Panc1 (cell line): ENCODE measurements at regions not wholly inside any gene's neighbourhood (a gene's known extent, or its start where the extent isn't known, plus 50 kb on each side); places are given as distances from the start of the nearest gene placed in this dataset.

Experiments
- ATAC-seq: fragments of 200-7000 bp; cut with Tn5 transposase; 2 replicates; pipeline ENCODE4 v1.9.1; 2020; ENCODE audit warnings: mild to moderate bottlenecking, moderate library complexity
- BruUV-seq: library from RNA; stranded (reverse); fragments of 400-500 nt; replicated peaks from 2 replicates; lab custom pipeline; 2021; lab: Mats Ljungman, UMichigan
- CTCF ChIA-PET: fragments of 300-600 bp; sonication (Branson Sonifier 250); formaldehyde crosslinking; loops from one replicate; lab custom pipeline; 2022; ENCODE audit warnings: antibody characterized with exemption; lab: Charles Lee
- POLR2A ChIA-PET: fragments of 300-600 bp; sonication (Branson Sonifier 250); formaldehyde crosslinking; loops from one replicate; lab custom pipeline; 2022; ENCODE audit warnings: antibody characterized with exemption; lab: Charles Lee
- DNase-seq: peaks from one replicate; pipeline ENCODE4 v3.0.0-alpha.2; 2010; ENCODE audit warnings: low read depth, low spot score
- H3K27ac ChIP-seq: 2 replicates; pipeline ENCODE4 v1.5.1; 2011; ENCODE audit warnings: mild to moderate bottlenecking, low read length, inconsistent platforms
- H3K27me3 ChIP-seq: fragments of 200-500 bp; sonication (Bioruptor generic); 2 replicates; pipeline ENCODE4 v1.6.0; 2014; ENCODE audit warnings: low read length, inconsistent platforms; ENCODE audit not compliant: control insufficient read depth, insufficient read depth
- H3K36me3 ChIP-seq: fragments of 200-500 bp; sonication (Bioruptor generic); 2 replicates; pipeline ENCODE4 v1.5.1; 2014; ENCODE audit warnings: inconsistent platforms, mild to moderate bottlenecking, low read length, moderate library complexity; ENCODE audit not compliant: control insufficient read depth, insufficient read depth
- H3K4me1 ChIP-seq: 2 replicates; pipeline ENCODE4 v1.5.1; 2011; ENCODE audit warnings: inconsistent platforms, mild to moderate bottlenecking, low read length, moderate library complexity; ENCODE audit not compliant: control insufficient read depth, insufficient read depth
- H3K4me3 ChIP-seq, 2 experiments: 2 replicates each; pipeline ENCODE4 v1.5.1; 2011 to 2012; ENCODE audit warnings: low read depth in 2 of 2, low read length in 2 of 2, mild to moderate bottlenecking in 2 of 2, inconsistent platforms in 1 of 2, moderate library complexity in 1 of 2
- H3K9me3 ChIP-seq: fragments of 200-500 bp; sonication (Bioruptor generic); 2 replicates; pipeline ENCODE4 v1.5.1; 2014; ENCODE audit warnings: low read depth, mild to moderate bottlenecking, inconsistent platforms, low read length, moderate library complexity; ENCODE audit not compliant: control insufficient read depth, insufficient read depth
- CTCF ChIP-seq: fragments of 450-650 bp; IDR thresholded peaks from 2 replicates; pipeline ENCODE4 v1.5.1; 2017; ENCODE audit warnings: mild to moderate bottlenecking
- POLR2AphosphoS5 ChIP-seq: IDR thresholded peaks from 2 replicates; pipeline ENCODE4 v1.6.1; 2012; ENCODE audit warnings: mild to moderate bottlenecking, low read depth, low read length, moderate library complexity
- SIN3A ChIP-seq: IDR thresholded peaks from 2 replicates; pipeline ENCODE4 v1.6.1; 2012; ENCODE audit warnings: low read depth, mild to moderate bottlenecking, low read length, moderate library complexity, borderline replicate concordance; ENCODE audit not compliant: insufficient read depth
- TCF7L2 ChIP-seq: IDR thresholded peaks from 2 replicates; pipeline ENCODE4 v1.6.1; 2011; ENCODE audit warnings: mild to moderate bottlenecking, low read depth, low read length, inconsistent platforms
- in situ Hi-C: cut with HindIII; loops from 2 replicates; pipeline ENCODE4 v1.10.0; 2016; ENCODE audit warnings: low sequenced_read_pairs, low pct_unique_long_range_greater_than_20kb
- intact Hi-C: fragments of 100-400 bp; cut with micrococcal nuclease; formaldehyde crosslinking; loops from one replicate; pipeline ENCODE4 v1.10.0; 2022; ENCODE audit not compliant: unreplicated experiment
- TF ChIP-seq, protein P1 (sequence below), 2 experiments: IDR thresholded peaks; 2 replicates each; pipeline ENCODE4 v1.6.1; 2011 to 2012; ENCODE audit warnings: low read depth in 2 of 2, control low read depth in 1 of 2, low read length in 1 of 2, mild to moderate bottlenecking in 1 of 2, moderate library complexity in 1 of 2; ENCODE audit not compliant: insufficient read depth in 1 of 2

DNA sequence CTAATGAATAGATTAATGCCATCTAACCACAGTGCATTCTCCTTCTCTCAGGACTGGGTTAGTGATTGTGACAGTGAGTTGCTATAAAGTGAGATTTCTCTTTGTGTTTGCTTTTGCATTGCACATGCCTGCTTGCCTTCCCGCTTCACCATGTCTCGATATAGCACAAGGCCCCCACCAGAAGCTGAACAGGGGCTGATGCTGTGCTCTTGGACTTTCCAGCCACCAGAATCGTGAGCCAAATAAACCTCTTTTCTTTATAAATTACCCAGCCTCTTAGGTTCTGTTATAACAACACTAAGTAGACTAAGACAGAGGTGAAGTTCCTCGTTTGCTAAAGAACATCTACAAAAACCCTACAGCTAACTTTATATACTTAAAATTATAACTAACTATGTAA is 173.0 kb downstream of the KIF26A start:
- H3K27me3 ChIP-seq = no peaks in the 10 kb centered on the region
- in situ Hi-C loops = no loop called here
- intact Hi-C loops = no loop called here
- no peaks in the 10 kb centered on the region for H3K4me1 ChIP-seq
- H3K4me3 ChIP-seq = no peak overlapping the region
- no peak for DNase-seq
- no peaks in the 10 kb centered on the region for H3K9me3 ChIP-seq
- H3K36me3 ChIP-seq = no peaks in the 10 kb centered on the region
- no peak overlapping the region for H3K27ac ChIP-seq
- ATAC-seq = no peak
- POLR2A ChIA-PET = no interaction called here
- no TSS peak for BruUV-seq
- CTCF ChIA-PET = no interaction called here
- TF ChIP-seq CTCF (no peak), TCF7L2 (no peak), POLR2AphosphoS5 (no peak), SIN3A (no peak)
- TF ChIP-seq, protein P1, sequence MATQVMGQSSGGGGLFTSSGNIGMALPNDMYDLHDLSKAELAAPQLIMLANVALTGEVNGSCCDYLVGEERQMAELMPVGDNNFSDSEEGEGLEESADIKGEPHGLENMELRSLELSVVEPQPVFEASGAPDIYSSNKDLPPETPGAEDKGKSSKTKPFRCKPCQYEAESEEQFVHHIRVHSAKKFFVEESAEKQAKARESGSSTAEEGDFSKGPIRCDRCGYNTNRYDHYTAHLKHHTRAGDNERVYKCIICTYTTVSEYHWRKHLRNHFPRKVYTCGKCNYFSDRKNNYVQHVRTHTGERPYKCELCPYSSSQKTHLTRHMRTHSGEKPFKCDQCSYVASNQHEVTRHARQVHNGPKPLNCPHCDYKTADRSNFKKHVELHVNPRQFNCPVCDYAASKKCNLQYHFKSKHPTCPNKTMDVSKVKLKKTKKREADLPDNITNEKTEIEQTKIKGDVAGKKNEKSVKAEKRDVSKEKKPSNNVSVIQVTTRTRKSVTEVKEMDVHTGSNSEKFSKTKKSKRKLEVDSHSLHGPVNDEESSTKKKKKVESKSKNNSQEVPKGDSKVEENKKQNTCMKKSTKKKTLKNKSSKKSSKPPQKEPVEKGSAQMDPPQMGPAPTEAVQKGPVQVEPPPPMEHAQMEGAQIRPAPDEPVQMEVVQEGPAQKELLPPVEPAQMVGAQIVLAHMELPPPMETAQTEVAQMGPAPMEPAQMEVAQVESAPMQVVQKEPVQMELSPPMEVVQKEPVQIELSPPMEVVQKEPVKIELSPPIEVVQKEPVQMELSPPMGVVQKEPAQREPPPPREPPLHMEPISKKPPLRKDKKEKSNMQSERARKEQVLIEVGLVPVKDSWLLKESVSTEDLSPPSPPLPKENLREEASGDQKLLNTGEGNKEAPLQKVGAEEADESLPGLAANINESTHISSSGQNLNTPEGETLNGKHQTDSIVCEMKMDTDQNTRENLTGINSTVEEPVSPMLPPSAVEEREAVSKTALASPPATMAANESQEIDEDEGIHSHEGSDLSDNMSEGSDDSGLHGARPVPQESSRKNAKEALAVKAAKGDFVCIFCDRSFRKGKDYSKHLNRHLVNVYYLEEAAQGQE (IDR thresholded peaks at IDR 0.05; ENCODE audit: insufficient read depth in 1 of 2, low read depth in 2 of 2, low read length in 1 of 2) = no peak

GRCh38 chr14:104313674-104314073 is 175.3 kb downstream of the KIF26A start:
- BruUV-seq = no TSS peak
- H3K27me3 ChIP-seq = no peaks in the 10 kb centered on the region
- ChIA-PET POLR2A (no interaction called here), CTCF (no interaction called here)
- DNase-seq (no peak), ATAC-seq (no peak)
- intact Hi-C loops = no loop called here
- no peak overlapping the region for H3K27ac ChIP-seq
- no peaks in the 10 kb centered on the region for H3K4me1 ChIP-seq
- in situ Hi-C loops = no loop called here
- no peaks in the 10 kb centered on the region for H3K9me3 ChIP-seq
- TF ChIP-seq CTCF = no peak
- TF ChIP-seq POLR2AphosphoS5 = no peak
- TF ChIP-seq SIN3A = no peak
- TF ChIP-seq, protein P1 (IDR thresholded peaks at IDR 0.05; ENCODE audit: insufficient read depth in 1 of 2, low read depth in 2 of 2, low read length in 1 of 2) = no peak
- no peaks in the 10 kb centered on the region for H3K36me3 ChIP-seq
- H3K4me3 ChIP-seq = no peak overlapping the region
